Sigmoid colon (tissue), 4 donors: ENCODE measurements at regions not wholly inside any gene's neighbourhood (a gene's known extent, or its start where the extent isn't known, plus 50 kb on each side); places are given as distances from the start of the nearest gene placed in this dataset.

Source experiments
- POLR2A ChIP-seq, 2 donors: fragments of 450-650 bp; IDR thresholded peaks; one replicate each; pipeline ENCODE4 v1.6.1; 2016; ENCODE audit warnings: antibody characterized with exemption in 2 of 2, mild to moderate bottlenecking in 2 of 2, moderate library complexity in 2 of 2
- POLR2AphosphoS5 ChIP-seq, 4 donors: sonication (generic); formaldehyde crosslinking; IDR thresholded peaks; one replicate each; pipeline ENCODE4 v1.6.1; 2017; ENCODE audit warnings: antibody characterized with exemption in 4 of 4
- TF ChIP-seq, protein P1 (sequence below), 4 experiments: fragments of 450-650 bp in 3 of 4; fragments of 200-600 bp in 1 of 4; IDR thresholded peaks; one replicate each; pipeline ENCODE4 v1.5.1; 2016 to 2019; ENCODE audit warnings: antibody characterized with exemption in 4 of 4, mild to moderate bottlenecking in 3 of 4, moderate library complexity in 2 of 4

DNA sequence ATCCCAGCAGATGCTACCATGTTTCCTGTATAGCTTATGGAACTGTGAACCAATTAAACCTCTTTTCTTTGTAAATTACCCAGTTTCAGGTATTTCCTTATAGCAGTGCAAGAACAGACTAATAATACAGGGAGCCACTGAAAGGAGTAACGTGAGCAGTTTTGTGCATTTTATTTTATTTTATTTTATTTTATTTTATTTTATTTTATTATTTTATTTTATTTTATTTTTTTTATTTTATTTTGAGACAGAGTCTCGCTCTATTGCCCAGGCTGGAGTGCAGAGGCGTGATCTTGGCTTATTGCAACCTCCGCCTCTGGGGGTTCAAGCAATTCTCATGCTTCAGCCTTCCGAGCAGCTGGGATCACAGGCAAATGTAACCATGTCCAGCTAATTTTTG lies 55.9 kb upstream of the KCNK12 start:
- no peak for TF ChIP-seq POLR2A (IDR thresholded peaks at IDR 0.05)
- TF ChIP-seq, protein P1, sequence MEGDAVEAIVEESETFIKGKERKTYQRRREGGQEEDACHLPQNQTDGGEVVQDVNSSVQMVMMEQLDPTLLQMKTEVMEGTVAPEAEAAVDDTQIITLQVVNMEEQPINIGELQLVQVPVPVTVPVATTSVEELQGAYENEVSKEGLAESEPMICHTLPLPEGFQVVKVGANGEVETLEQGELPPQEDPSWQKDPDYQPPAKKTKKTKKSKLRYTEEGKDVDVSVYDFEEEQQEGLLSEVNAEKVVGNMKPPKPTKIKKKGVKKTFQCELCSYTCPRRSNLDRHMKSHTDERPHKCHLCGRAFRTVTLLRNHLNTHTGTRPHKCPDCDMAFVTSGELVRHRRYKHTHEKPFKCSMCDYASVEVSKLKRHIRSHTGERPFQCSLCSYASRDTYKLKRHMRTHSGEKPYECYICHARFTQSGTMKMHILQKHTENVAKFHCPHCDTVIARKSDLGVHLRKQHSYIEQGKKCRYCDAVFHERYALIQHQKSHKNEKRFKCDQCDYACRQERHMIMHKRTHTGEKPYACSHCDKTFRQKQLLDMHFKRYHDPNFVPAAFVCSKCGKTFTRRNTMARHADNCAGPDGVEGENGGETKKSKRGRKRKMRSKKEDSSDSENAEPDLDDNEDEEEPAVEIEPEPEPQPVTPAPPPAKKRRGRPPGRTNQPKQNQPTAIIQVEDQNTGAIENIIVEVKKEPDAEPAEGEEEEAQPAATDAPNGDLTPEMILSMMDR (IDR thresholded peaks at IDR 0.05), result no peak
- TF ChIP-seq POLR2AphosphoS5 (IDR thresholded peaks at IDR 0.05), result no peak
